ENCODE measurements at regions not wholly inside any gene's neighbourhood (a gene's known extent, or its start where the extent isn't known, plus 50 kb on each side); places are given as distances from the start of the nearest gene placed in this dataset.
"Not testable (repeated sequence)": the region's sequence is repeated elsewhere in the genome, so short reads cannot be mapped to it uniquely, and the experiment has no call there.

- intact Hi-C loops (cut with micrococcal nuclease) = no loop called here
These were observed 613.2 kb downstream of the KCNJ18 start for GRCh38 chr17:22305356-22306071.

- intact Hi-C loops (cut with micrococcal nuclease) = not testable (repeated sequence)
These were observed 618.0 kb downstream of the KCNJ18 start for GRCh38 chr17:22310292-22310691.

- intact Hi-C loops (cut with micrococcal nuclease) = no loop called here
These were observed 618.7 kb downstream of the KCNJ18 start for GRCh38 chr17:22310717-22311686.

GRCh38 chr17:22321001-22321400 is 628.7 kb downstream of the KCNJ18 start:
- intact Hi-C loops (cut with micrococcal nuclease) = not testable (repeated sequence)

GRCh38 chr17:22322893-22323550 is 630.7 kb downstream of the KCNJ18 start:
- intact Hi-C loops (cut with micrococcal nuclease) = not testable (repeated sequence)

GRCh38 chr17:22337467-22337866 is 645.1 kb downstream of the KCNJ18 start:
- intact Hi-C loops (cut with micrococcal nuclease) = no loop called here

GRCh38 chr17:22356603-22357002 is 664.3 kb downstream of the KCNJ18 start:
- intact Hi-C loops (cut with micrococcal nuclease) = not testable (repeated sequence)

- intact Hi-C loops (cut with micrococcal nuclease) = not testable (repeated sequence)
These were observed 678.7 kb downstream of the KCNJ18 start for GRCh38 chr17:22370988-22371387.

- intact Hi-C loops (cut with micrococcal nuclease) = no loop called here
These were observed 681.6 kb downstream of the KCNJ18 start for GRCh38 chr17:22373911-22374310.

GRCh38 chr17:22374741-22375140 is 682.4 kb downstream of the KCNJ18 start:
- intact Hi-C loops (cut with micrococcal nuclease) = no loop called here

- intact Hi-C loops (cut with micrococcal nuclease) = not testable (repeated sequence)
These were observed 684.4 kb downstream of the KCNJ18 start for GRCh38 chr17:22376747-22377146.

GRCh38 chr17:22378748-22379147 is 686.4 kb downstream of the KCNJ18 start:
- intact Hi-C loops (cut with micrococcal nuclease) = not testable (repeated sequence)

- intact Hi-C loops (cut with micrococcal nuclease) = not testable (repeated sequence)
These were observed 689.3 kb downstream of the KCNJ18 start for GRCh38 chr17:22381589-22381988.

GRCh38 chr17:22383772-22384460 is 691.6 kb downstream of the KCNJ18 start:
- intact Hi-C loops (cut with micrococcal nuclease) = not testable (repeated sequence)

GRCh38 chr17:22384461-22384800 is 692.1 kb downstream of the KCNJ18 start:
- intact Hi-C loops (cut with micrococcal nuclease) = not testable (repeated sequence)

GRCh38 chr17:22398446-22398845 is 706.1 kb downstream of the KCNJ18 start:
- intact Hi-C loops (cut with micrococcal nuclease) = not testable (repeated sequence)

- intact Hi-C loops (cut with micrococcal nuclease) = not testable (repeated sequence)
These were observed 706.7 kb downstream of the KCNJ18 start for GRCh38 chr17:22399037-22399436.

GRCh38 chr17:22405080-22405479 is 712.8 kb downstream of the KCNJ18 start:
- intact Hi-C loops (cut with micrococcal nuclease) = not testable (repeated sequence)

- intact Hi-C loops (cut with micrococcal nuclease) = no loop called here
These were observed 716.9 kb downstream of the KCNJ18 start for GRCh38 chr17:22409160-22409751.

GRCh38 chr17:22410136-22410535 is 717.8 kb downstream of the KCNJ18 start:
- intact Hi-C loops (cut with micrococcal nuclease) = no loop called here
